GM19351 (cell line): ENCODE measurements at regions not wholly inside any gene's neighbourhood (a gene's known extent, or its start where the extent isn't known, plus 50 kb on each side); places are given as distances from the start of the nearest gene placed in this dataset.

Source experiments
- ATAC-seq: cut with Tn5 transposase; IDR thresholded peaks from one replicate; pipeline ENCODE4 v1.9.1; 2021; ENCODE audit warnings: mild to moderate bottlenecking, moderate library complexity; ENCODE audit not compliant: unreplicated experiment

- ATAC-seq: no peak
Observed at GRCh38 chr13:89650226-89650625, 1697.3 kb upstream of the MIR17HG start.

GRCh38 chr13:89660752-89661151 lies 1686.7 kb upstream of the MIR17HG start:
- no peak for ATAC-seq

- no peak for ATAC-seq
Observed at GRCh38 chr13:89673789-89674311, 1673.6 kb upstream of the MIR17HG start.

GRCh38 chr13:89678466-89679121 lies 1668.9 kb upstream of the MIR17HG start:
- ATAC-seq: no peak

- no peak for ATAC-seq
Observed at GRCh38 chr13:89684896-89685295, 1662.6 kb upstream of the MIR17HG start.

GRCh38 chr13:89686171-89686570 lies 1661.3 kb upstream of the MIR17HG start:
- ATAC-seq: no peak

GRCh38 chr13:89687066-89687465 lies 1660.4 kb upstream of the MIR17HG start:
- no peak for ATAC-seq

GRCh38 chr13:89688918-89689317 lies 1658.6 kb upstream of the MIR17HG start:
- ATAC-seq: no peak

- no peak for ATAC-seq
Observed at GRCh38 chr13:89694451-89694850, 1653.0 kb upstream of the MIR17HG start.

- ATAC-seq: no peak
Observed at GRCh38 chr13:89695343-89696257, 1651.9 kb upstream of the MIR17HG start.

- ATAC-seq: no peak
Observed at GRCh38 chr13:89701913-89702312, 1645.6 kb upstream of the MIR17HG start.

GRCh38 chr13:89704040-89704439 lies 1643.4 kb upstream of the MIR17HG start:
- no peak for ATAC-seq

GRCh38 chr13:89708013-89708412 lies 1639.5 kb upstream of the MIR17HG start:
- no peak for ATAC-seq

GRCh38 chr13:89721216-89721615 lies 1626.3 kb upstream of the MIR17HG start:
- ATAC-seq: no peak

GRCh38 chr13:89726690-89727435 lies 1620.6 kb upstream of the MIR17HG start:
- ATAC-seq: no peak

- ATAC-seq: no peak
Observed at GRCh38 chr13:89733829-89734228, 1613.7 kb upstream of the MIR17HG start.

GRCh38 chr13:89737051-89737450 lies 1610.4 kb upstream of the MIR17HG start:
- ATAC-seq: no peak

- ATAC-seq: no peak
Observed at GRCh38 chr13:89738072-89738471, 1609.4 kb upstream of the MIR17HG start.

GRCh38 chr13:89740994-89741685 lies 1606.3 kb upstream of the MIR17HG start:
- ATAC-seq: no peak

- ATAC-seq: no peak
Observed at GRCh38 chr13:89746554-89746953, 1600.9 kb upstream of the MIR17HG start.

GRCh38 chr13:89748716-89749115 lies 1598.8 kb upstream of the MIR17HG start:
- no peak for ATAC-seq
